ENCODE measurements at regions not wholly inside any gene's neighbourhood (a gene's known extent, or its start where the extent isn't known, plus 50 kb on each side); places are given as distances from the start of the nearest gene placed in this dataset.

DNA sequence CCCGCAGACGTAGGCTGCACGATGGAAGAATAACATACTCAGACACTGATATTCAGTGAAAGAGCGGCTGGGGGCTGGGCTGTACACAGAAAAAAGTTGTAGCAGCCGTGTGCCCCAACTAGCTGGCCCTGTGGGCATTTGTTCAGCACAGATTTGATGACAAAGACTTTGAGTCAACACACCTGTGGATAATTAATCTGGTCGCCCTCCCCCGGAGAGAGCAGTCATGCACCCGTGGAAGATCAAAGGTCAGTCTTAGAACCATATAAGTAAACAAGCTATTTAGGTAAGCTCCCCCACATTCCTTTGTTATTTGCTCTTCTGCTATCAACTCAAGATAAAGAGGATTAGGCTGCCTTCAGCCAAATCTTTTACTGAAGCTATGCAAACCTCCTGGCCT, 148.4 kb upstream of the HMCN1 start (continued):
- TF ChIP-seq FOXC1 (CRISPR knock-in tag; IDR thresholded peaks at IDR 0.05; ENCODE audit: borderline replicate concordance) (no peak), FOXP4 (CRISPR knock-in tag; IDR thresholded peaks at IDR 0.05) (peak; percentile 60), MAFF (IDR thresholded peaks at IDR 0.05; ENCODE audit: low read depth, low read length) (no peak), BORCS8-MEF2B (CRISPR knock-in tag; IDR thresholded peaks at IDR 0.05) (no peak), HDAC2 (CRISPR knock-in tag; IDR thresholded peaks at IDR 0.05) (peak; percentile 70), ZFYVE20 (CRISPR knock-in tag; IDR thresholded peaks at IDR 0.05; ENCODE audit: borderline replicate concordance, low read depth) (no peak), RARA (CRISPR knock-in tag; IDR thresholded peaks at IDR 0.05) (peak; percentile 57), CENPT (CRISPR knock-in tag; IDR thresholded peaks at IDR 0.05; ENCODE audit: low read depth) (no peak), ZNF83 (CRISPR knock-in tag; IDR thresholded peaks at IDR 0.05; ENCODE audit: borderline replicate concordance) (no peak), ISL2 (CRISPR knock-in tag; IDR thresholded peaks at IDR 0.05) (peak; percentile 68), PITX1 (CRISPR knock-in tag; IDR thresholded peaks at IDR 0.05) (peak; percentile 77), SAP130 (CRISPR knock-in tag; IDR thresholded peaks at IDR 0.05; ENCODE audit: low read depth) (no peak), EP300 (IDR thresholded peaks at IDR 0.05; ENCODE audit: low read depth in 2 of 2, low read length in 2 of 2) (peak in 1 of 2 experiments; percentile 70; a peak in 2 of 4 replicates), EP300 (CRISPR knock-in tag; IDR thresholded peaks at IDR 0.05; ENCODE audit: borderline replicate concordance) (no peak; the same call in 1 of the 2 replicates), KDM3A (CRISPR knock-in tag; IDR thresholded peaks at IDR 0.05; ENCODE audit: low read depth) (no peak), GATAD2A (CRISPR knock-in tag; IDR thresholded peaks at IDR 0.05) (0 out of 2 replicates have a peak, but pooled peaks have one; percentile 31), ESRRA (CRISPR knock-in tag; IDR thresholded peaks at IDR 0.05; ENCODE audit: low read depth) (no peak), POLR2AphosphoS5 (IDR thresholded peaks at IDR 0.05; ENCODE audit: low read depth, low read length) (no peak), MXI1 (IDR thresholded peaks at IDR 0.05; ENCODE audit: borderline replicate concordance, low read depth, low read length) (no peak), TCF7 (IDR thresholded peaks at IDR 0.05; ENCODE audit: low read depth) (peak; percentile 64), CBFB (CRISPR knock-in tag; IDR thresholded peaks at IDR 0.05) (no peak), HDAC1 (CRISPR knock-in tag; IDR thresholded peaks at IDR 0.05) (peak; percentile 24; the same call in 1 of the 2 replicates), ZNF530 (CRISPR knock-in tag; IDR thresholded peaks at IDR 0.05; ENCODE audit: low read depth) (no peak), BCL6 (CRISPR knock-in tag; IDR thresholded peaks at IDR 0.05) (peak; percentile 77), ZBTB43 (CRISPR knock-in tag; conservative IDR thresholded peaks at IDR 0.05) (no peak), ZBTB42 (CRISPR knock-in tag; IDR thresholded peaks at IDR 0.05) (no peak)
- TF ChIP-seq, protein P1, sequence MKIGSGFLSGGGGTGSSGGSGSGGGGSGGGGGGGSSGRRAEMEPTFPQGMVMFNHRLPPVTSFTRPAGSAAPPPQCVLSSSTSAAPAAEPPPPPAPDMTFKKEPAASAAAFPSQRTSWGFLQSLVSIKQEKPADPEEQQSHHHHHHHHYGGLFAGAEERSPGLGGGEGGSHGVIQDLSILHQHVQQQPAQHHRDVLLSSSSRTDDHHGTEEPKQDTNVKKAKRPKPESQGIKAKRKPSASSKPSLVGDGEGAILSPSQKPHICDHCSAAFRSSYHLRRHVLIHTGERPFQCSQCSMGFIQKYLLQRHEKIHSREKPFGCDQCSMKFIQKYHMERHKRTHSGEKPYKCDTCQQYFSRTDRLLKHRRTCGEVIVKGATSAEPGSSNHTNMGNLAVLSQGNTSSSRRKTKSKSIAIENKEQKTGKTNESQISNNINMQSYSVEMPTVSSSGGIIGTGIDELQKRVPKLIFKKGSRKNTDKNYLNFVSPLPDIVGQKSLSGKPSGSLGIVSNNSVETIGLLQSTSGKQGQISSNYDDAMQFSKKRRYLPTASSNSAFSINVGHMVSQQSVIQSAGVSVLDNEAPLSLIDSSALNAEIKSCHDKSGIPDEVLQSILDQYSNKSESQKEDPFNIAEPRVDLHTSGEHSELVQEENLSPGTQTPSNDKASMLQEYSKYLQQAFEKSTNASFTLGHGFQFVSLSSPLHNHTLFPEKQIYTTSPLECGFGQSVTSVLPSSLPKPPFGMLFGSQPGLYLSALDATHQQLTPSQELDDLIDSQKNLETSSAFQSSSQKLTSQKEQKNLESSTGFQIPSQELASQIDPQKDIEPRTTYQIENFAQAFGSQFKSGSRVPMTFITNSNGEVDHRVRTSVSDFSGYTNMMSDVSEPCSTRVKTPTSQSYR (CRISPR knock-in tag; IDR thresholded peaks at IDR 0.05; ENCODE audit: borderline replicate concordance): peak; percentile 48; the same call in 1 of the 2 replicates
- TF ChIP-seq, protein P2, sequence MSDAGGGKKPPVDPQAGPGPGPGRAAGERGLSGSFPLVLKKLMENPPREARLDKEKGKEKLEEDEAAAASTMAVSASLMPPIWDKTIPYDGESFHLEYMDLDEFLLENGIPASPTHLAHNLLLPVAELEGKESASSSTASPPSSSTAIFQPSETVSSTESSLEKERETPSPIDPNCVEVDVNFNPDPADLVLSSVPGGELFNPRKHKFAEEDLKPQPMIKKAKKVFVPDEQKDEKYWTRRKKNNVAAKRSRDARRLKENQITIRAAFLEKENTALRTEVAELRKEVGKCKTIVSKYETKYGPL (CRISPR knock-in tag; IDR thresholded peaks at IDR 0.05): no peak
